ENCODE measurements at regions not wholly inside any gene's neighbourhood (a gene's known extent, or its start where the extent isn't known, plus 50 kb on each side); places are given as distances from the start of the nearest gene placed in this dataset.

GRCh38 chr4:125729171-125729570 lies 414.4 kb downstream of the FAT4 start:
- H3K4me1 ChIP-seq (ENCODE audit: control insufficient read depth in 2 of 3, insufficient read depth in 2 of 3, low read depth in 1 of 3, low read length in 3 of 3), result peaks cover 0 to 4% (median 3%) of the 10 kb centered on the region in 3 donors
- no peak for TF ChIP-seq CTCF (IDR thresholded peaks at IDR 0.05; ENCODE audit: borderline replicate concordance, extremely low read depth, insufficient read depth)
- H3K9me3 ChIP-seq (ENCODE audit: control insufficient read depth in 2 of 3, insufficient read depth in 1 of 3, low read length in 3 of 3), result no peaks in the 10 kb centered on the region
- no peaks in the 10 kb centered on the region for H3K27me3 ChIP-seq (ENCODE audit: control insufficient read depth, insufficient read depth, low read length)
- H3K4me3 ChIP-seq (ENCODE audit: low read length in 3 of 3), result no peak overlapping the region
- intact Hi-C loops (cut with DNase I), result no loop called here
- no peak overlapping the region for H3K27ac ChIP-seq (ENCODE audit: low read depth in 2 of 2, low read length in 2 of 2)
- H3K36me3 ChIP-seq (ENCODE audit: control insufficient read depth in 2 of 3, insufficient read depth in 3 of 3, low read length in 3 of 3), result no peaks in the 10 kb centered on the region
- H3K9ac ChIP-seq (ENCODE audit: low read length in 3 of 3), result no peak overlapping the region
- no peak for DNase-seq
- FAIRE-seq, result no peak

GRCh38 chr4:125732632-125733031 lies 417.9 kb downstream of the FAT4 start:
- H3K9me3 ChIP-seq (ENCODE audit: control insufficient read depth in 2 of 3, insufficient read depth in 1 of 3, low read length in 3 of 3), result no peaks in the 10 kb centered on the region
- H3K9ac ChIP-seq (ENCODE audit: low read length in 3 of 3), result no peak overlapping the region
- TF ChIP-seq CTCF (IDR thresholded peaks at IDR 0.05; ENCODE audit: borderline replicate concordance, extremely low read depth, insufficient read depth), result no peak
- no peak for DNase-seq
- no peak for FAIRE-seq
- no peak overlapping the region for H3K27ac ChIP-seq (ENCODE audit: low read depth in 2 of 2, low read length in 2 of 2)
- no peaks in the 10 kb centered on the region for H3K36me3 ChIP-seq (ENCODE audit: control insufficient read depth in 2 of 3, insufficient read depth in 3 of 3, low read length in 3 of 3)
- peaks cover 2 to 4% (median 3%) of the 10 kb centered on the region in 3 donors for H3K4me1 ChIP-seq (ENCODE audit: control insufficient read depth in 2 of 3, insufficient read depth in 2 of 3, low read depth in 1 of 3, low read length in 3 of 3)
- intact Hi-C loops (cut with DNase I), result loop anchor here (10.0 kb wide), 1 partner anchor 418 kb away; the partner anchor contains the start of gene FAT4
- H3K4me3 ChIP-seq (ENCODE audit: low read length in 3 of 3), result no peak overlapping the region
- H3K27me3 ChIP-seq (ENCODE audit: control insufficient read depth, insufficient read depth, low read length), result no peaks in the 10 kb centered on the region

GRCh38 chr4:125734504-125734903 lies 419.7 kb downstream of the FAT4 start:
- intact Hi-C loops (cut with DNase I), result loop anchor here (10.0 kb wide), 1 partner anchor 420 kb away; the partner anchor contains the start of gene FAT4

More at GRCh38 chr4:125734504-125734903, 419.7 kb downstream of the FAT4 start:
- no peak overlapping the region for H3K27ac ChIP-seq (ENCODE audit: low read depth in 2 of 2, low read length in 2 of 2)
- H3K36me3 ChIP-seq (ENCODE audit: control insufficient read depth in 2 of 3, insufficient read depth in 3 of 3, low read length in 3 of 3), result no peaks in the 10 kb centered on the region
- no peaks in the 10 kb centered on the region for H3K9me3 ChIP-seq (ENCODE audit: control insufficient read depth in 2 of 3, insufficient read depth in 1 of 3, low read length in 3 of 3)
- TF ChIP-seq CTCF (IDR thresholded peaks at IDR 0.05; ENCODE audit: borderline replicate concordance, extremely low read depth, insufficient read depth), result no peak
- peaks cover 2 to 4% (median 2%) of the 10 kb centered on the region in 3 donors for H3K4me1 ChIP-seq (ENCODE audit: control insufficient read depth in 2 of 3, insufficient read depth in 2 of 3, low read depth in 1 of 3, low read length in 3 of 3)
- no peak overlapping the region for H3K4me3 ChIP-seq (ENCODE audit: low read length in 3 of 3)
- DNase-seq (no peak), FAIRE-seq (no peak)
- no peak overlapping the region for H3K9ac ChIP-seq (ENCODE audit: low read length in 3 of 3)
- no peaks in the 10 kb centered on the region for H3K27me3 ChIP-seq (ENCODE audit: control insufficient read depth, insufficient read depth, low read length)

Measured in kidney (tissue), 13 donors.